A673 (cell line): ENCODE measurements at regions not wholly inside any gene's neighbourhood (a gene's known extent, or its start where the extent isn't known, plus 50 kb on each side); places are given as distances from the start of the nearest gene placed in this dataset.

ENCODE experiments used
- BruUV-seq: library from RNA; stranded (reverse); fragments of 400-500 nt; replicated peaks from 2 replicates; lab custom pipeline; 2021; lab: Mats Ljungman, UMichigan
- CTCF ChIA-PET: fragments of 300-600 bp; sonication (Branson Sonifier 250); formaldehyde crosslinking; loops from one replicate; lab custom pipeline; 2022; ENCODE audit warnings: antibody characterized with exemption; lab: Charles Lee
- POLR2A ChIA-PET: fragments of 300-600 bp; sonication (Branson Sonifier 250); formaldehyde crosslinking; loops from one replicate; lab custom pipeline; 2022; ENCODE audit warnings: antibody characterized with exemption; ENCODE audit not compliant: low non-redundant PET; lab: Charles Lee
- DNase-seq: peaks from one replicate; pipeline ENCODE4 v3.0.0-alpha.2; 2015; ENCODE audit warnings: low spot score
- H3K27ac ChIP-seq: fragments of 200-600 bp; sonication (generic); 2 replicates; pipeline ENCODE4 v1.5.1; 2016; ENCODE audit warnings: mixed run types, low read depth, mild to moderate bottlenecking, mixed read lengths, antibody characterized with exemption, low read length; ENCODE audit not compliant: poor library complexity, severe bottlenecking
- H3K27me3 ChIP-seq: fragments of 200-600 bp; sonication (generic); replicated peaks from 2 replicates; pipeline ENCODE4 v1.6.1; 2017; ENCODE audit warnings: mixed run types, low read depth, mild to moderate bottlenecking, mixed read lengths, antibody characterized with exemption, low read length; ENCODE audit not compliant: insufficient read depth, poor library complexity
- H3K36me3 ChIP-seq: fragments of 200-600 bp; sonication (generic); 2 replicates; pipeline ENCODE4 v1.6.1; 2016; ENCODE audit warnings: mixed run types, mild to moderate bottlenecking, mixed read lengths, antibody characterized with exemption, low read length; ENCODE audit not compliant: insufficient read depth, poor library complexity, severe bottlenecking
- H3K4me1 ChIP-seq: fragments of 200-600 bp; sonication (generic); 2 replicates; pipeline ENCODE4 v1.6.1; 2017; ENCODE audit warnings: mixed run types, mild to moderate bottlenecking, mixed read lengths, antibody characterized with exemption, low read length; ENCODE audit not compliant: insufficient read depth, poor library complexity, severe bottlenecking
- H3K4me3 ChIP-seq: fragments of 200-600 bp; sonication (generic); 2 replicates; pipeline ENCODE4 v1.5.1; 2016; ENCODE audit warnings: low read depth, mixed run types, mild to moderate bottlenecking, mixed read lengths, low read length; ENCODE audit not compliant: poor library complexity, severe bottlenecking
- H3K9me3 ChIP-seq: fragments of 200-600 bp; sonication (generic); 2 replicates; pipeline ENCODE4 v1.6.1; 2016; ENCODE audit warnings: mixed run types, low read depth, mild to moderate bottlenecking, mixed read lengths, antibody characterized with exemption, low read length; ENCODE audit not compliant: poor library complexity, severe bottlenecking
- EZH2 ChIP-seq: fragments of 200-600 bp; sonication (generic); IDR thresholded peaks from 2 replicates; pipeline ENCODE4 v1.6.1; 2017; ENCODE audit warnings: borderline replicate concordance, low read depth, mild to moderate bottlenecking, mixed read lengths, antibody characterized with exemption, low read length; ENCODE audit not compliant: poor library complexity, severe bottlenecking
- intact Hi-C: fragments of 100-400 bp; cut with micrococcal nuclease; formaldehyde crosslinking; loops from one replicate; pipeline ENCODE4 v1.10.0; 2022; ENCODE audit not compliant: unreplicated experiment
- TF ChIP-seq, protein P1 (sequence below): fragments of 300-800, 200-600 bp; sonication (generic); conservative IDR thresholded peaks from 2 replicates; pipeline ENCODE4 v1.5.1; 2017; ENCODE audit warnings: low read depth, mild to moderate bottlenecking, antibody characterized with exemption, low read length, moderate library complexity, mixed read lengths

- TF ChIP-seq, protein P1, sequence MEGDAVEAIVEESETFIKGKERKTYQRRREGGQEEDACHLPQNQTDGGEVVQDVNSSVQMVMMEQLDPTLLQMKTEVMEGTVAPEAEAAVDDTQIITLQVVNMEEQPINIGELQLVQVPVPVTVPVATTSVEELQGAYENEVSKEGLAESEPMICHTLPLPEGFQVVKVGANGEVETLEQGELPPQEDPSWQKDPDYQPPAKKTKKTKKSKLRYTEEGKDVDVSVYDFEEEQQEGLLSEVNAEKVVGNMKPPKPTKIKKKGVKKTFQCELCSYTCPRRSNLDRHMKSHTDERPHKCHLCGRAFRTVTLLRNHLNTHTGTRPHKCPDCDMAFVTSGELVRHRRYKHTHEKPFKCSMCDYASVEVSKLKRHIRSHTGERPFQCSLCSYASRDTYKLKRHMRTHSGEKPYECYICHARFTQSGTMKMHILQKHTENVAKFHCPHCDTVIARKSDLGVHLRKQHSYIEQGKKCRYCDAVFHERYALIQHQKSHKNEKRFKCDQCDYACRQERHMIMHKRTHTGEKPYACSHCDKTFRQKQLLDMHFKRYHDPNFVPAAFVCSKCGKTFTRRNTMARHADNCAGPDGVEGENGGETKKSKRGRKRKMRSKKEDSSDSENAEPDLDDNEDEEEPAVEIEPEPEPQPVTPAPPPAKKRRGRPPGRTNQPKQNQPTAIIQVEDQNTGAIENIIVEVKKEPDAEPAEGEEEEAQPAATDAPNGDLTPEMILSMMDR, result no peak
- TF ChIP-seq EZH2, result no peak
- intact Hi-C loops, result no loop called here
- no peaks in the 10 kb centered on the region for H3K36me3 ChIP-seq
- BruUV-seq, result no TSS peak
- DNase-seq, result no peak
- no peak overlapping the region for H3K27ac ChIP-seq
- H3K4me3 ChIP-seq, result no peak overlapping the region
- H3K9me3 ChIP-seq, result no peaks in the 10 kb centered on the region
- POLR2A ChIA-PET, result no interaction called here
- CTCF ChIA-PET, result no interaction called here
- H3K27me3 ChIP-seq, result no peaks in the 10 kb centered on the region
- H3K4me1 ChIP-seq, result no peaks in the 10 kb centered on the region
Measured at GRCh38 chr7:155227788-155228458, 69.8 kb upstream of the INSIG1 start.

GRCh38 chr7:155228459-155228845, 69.2 kb upstream of the INSIG1 start:
- intact Hi-C loops, result no loop called here
- H3K27me3 ChIP-seq, result no peaks in the 10 kb centered on the region
- H3K4me3 ChIP-seq, result no peak overlapping the region
- no TSS peak for BruUV-seq
- no peak overlapping the region for H3K27ac ChIP-seq
- H3K9me3 ChIP-seq, result no peaks in the 10 kb centered on the region
- ChIA-PET CTCF (no interaction called here), POLR2A (no interaction called here)
- no peaks in the 10 kb centered on the region for H3K36me3 ChIP-seq
- no peak for DNase-seq
- TF ChIP-seq EZH2, result no peak
- TF ChIP-seq, protein P1, result no peak
- no peaks in the 10 kb centered on the region for H3K4me1 ChIP-seq

DNA sequence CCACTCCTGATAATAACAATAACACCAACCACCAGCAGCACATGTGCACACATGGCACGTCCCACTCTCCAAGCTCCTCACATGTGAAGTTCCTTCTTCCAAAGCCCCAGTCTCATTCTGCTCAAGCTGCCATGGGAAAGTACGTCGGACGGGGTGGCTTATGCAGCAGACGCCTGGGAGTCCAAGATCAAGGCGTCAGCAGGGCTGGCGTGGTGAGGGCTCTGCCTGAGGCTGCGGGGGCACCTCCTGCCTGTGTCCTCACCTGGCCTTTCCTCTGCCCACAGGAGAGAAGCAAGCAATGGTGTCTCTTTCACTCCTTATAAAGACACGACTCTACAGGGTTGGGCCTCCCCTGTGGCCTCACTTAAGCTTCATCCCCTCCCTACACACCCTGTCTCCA, 68.8 kb upstream of the INSIG1 start:
- Histone ChIP-seq H3K36me3 (no peaks in the 10 kb centered on the region), H3K4me1 (no peaks in the 10 kb centered on the region), H3K4me3 (no peak overlapping the region), H3K27ac (no peak overlapping the region), H3K9me3 (no peaks in the 10 kb centered on the region), H3K27me3 (no peaks in the 10 kb centered on the region)
- ChIA-PET POLR2A (no interaction called here), CTCF (no interaction called here)
- BruUV-seq, result no TSS peak
- TF ChIP-seq EZH2, result no peak
- no peak for DNase-seq
- intact Hi-C loops, result no loop called here

DNA sequence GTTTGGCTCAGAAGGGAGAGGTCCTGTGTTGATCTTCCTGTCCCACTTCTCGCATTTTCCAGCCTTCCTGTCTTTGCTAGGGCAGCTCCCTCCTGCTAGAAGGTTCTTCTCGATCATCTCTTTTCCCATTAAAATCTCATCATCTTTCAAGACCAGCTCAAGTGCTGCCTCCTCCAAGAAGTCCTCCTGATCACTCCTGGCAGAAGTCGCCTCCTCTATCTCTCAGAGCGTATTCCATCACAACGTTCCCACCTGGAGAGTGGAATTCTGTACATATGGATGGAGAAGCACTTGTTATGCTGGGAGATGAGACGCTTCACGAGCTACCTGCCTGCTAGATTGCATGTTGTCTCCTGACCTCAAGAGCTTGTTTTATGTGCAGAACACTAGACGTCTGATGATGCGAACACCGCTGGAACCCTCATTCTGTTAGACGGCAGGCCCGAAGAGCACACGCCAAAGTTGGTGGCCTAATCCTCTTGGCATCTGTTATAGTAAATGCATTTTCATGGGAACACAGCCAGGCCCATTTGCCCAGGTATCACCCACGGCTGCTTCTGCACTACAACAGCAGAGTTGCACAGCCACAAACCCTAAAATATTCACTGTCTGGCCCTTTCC, 68.0 kb upstream of the INSIG1 start:
- no peak overlapping the region for H3K4me3 ChIP-seq
- no peaks in the 10 kb centered on the region for H3K36me3 ChIP-seq
- no peak overlapping the region for H3K27ac ChIP-seq
- no peaks in the 10 kb centered on the region for H3K4me1 ChIP-seq
- H3K9me3 ChIP-seq, result no peaks in the 10 kb centered on the region
- no peaks in the 10 kb centered on the region for H3K27me3 ChIP-seq
- CTCF ChIA-PET, result no interaction called here
- no peak for DNase-seq
- POLR2A ChIA-PET, result no interaction called here
- no peak for TF ChIP-seq EZH2
- BruUV-seq, result no TSS peak
- intact Hi-C loops, result no loop called here
